Esophagus squamous epithelium (tissue), 4 donors: ENCODE measurements at regions not wholly inside any gene's neighbourhood (a gene's known extent, or its start where the extent isn't known, plus 50 kb on each side); places are given as distances from the start of the nearest gene placed in this dataset.

Experiments
- CTCF ChIP-seq, 6 experiments: fragments of 450-650 bp in 4 of 6; fragments of 200-600 bp in 2 of 6; sonication (generic) in 2 of 6; IDR thresholded peaks; one replicate each; pipeline ENCODE4 v1.5.1; 2016 to 2019; ENCODE audit warnings: antibody characterized with exemption in 6 of 6, mild to moderate bottlenecking in 4 of 6, moderate library complexity in 4 of 6
- POLR2A ChIP-seq, 4 donors: fragments of 450-650 bp; IDR thresholded peaks; one replicate each; pipeline ENCODE4 v1.6.1; 2017; ENCODE audit warnings: antibody characterized with exemption in 4 of 4, mild to moderate bottlenecking in 4 of 4, moderate library complexity in 3 of 4

DNA sequence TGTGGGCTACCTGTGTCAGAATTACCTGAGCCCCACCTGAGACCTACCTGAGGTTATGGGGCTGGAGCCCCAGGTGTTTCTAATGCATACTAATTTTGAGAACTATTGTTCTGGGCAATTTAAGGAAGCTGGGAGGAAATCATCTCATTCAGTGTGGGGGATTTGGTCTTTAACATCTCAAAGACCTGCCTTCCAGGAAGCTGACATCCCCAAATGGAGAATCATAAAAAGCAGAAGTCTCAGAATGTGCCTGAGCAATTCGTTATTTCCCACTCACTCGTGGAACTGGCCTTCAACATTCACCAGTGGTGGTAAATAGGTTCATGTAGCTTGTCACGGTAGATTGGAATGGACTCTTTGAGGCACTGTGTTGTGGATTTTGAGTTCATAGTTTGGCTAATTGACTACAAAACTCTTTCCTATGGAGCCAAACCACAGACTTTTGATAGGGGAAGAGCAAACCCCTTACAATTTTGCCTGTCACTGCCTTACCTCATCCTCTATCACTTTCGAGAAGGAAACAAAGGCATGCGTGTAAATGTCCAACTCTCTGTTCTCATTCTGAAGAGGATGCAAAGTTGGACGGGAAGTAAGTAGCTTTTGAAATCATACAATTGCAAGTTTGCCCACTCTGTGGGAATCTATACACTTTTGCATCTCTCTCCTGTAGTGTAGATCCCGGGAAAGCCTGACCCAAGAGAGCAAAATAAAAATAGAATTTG, 521.0 kb upstream of the MDFIC2 start:
- TF ChIP-seq CTCF (IDR thresholded peaks at IDR 0.05) (no peak), POLR2A (IDR thresholded peaks at IDR 0.05) (no peak)
